ENCODE measurements at regions not wholly inside any gene's neighbourhood (a gene's known extent, or its start where the extent isn't known, plus 50 kb on each side); places are given as distances from the start of the nearest gene placed in this dataset.
"Not testable (repeated sequence)": the region's sequence is repeated elsewhere in the genome, so short reads cannot be mapped to it uniquely, and the experiment has no call there.

DNA sequence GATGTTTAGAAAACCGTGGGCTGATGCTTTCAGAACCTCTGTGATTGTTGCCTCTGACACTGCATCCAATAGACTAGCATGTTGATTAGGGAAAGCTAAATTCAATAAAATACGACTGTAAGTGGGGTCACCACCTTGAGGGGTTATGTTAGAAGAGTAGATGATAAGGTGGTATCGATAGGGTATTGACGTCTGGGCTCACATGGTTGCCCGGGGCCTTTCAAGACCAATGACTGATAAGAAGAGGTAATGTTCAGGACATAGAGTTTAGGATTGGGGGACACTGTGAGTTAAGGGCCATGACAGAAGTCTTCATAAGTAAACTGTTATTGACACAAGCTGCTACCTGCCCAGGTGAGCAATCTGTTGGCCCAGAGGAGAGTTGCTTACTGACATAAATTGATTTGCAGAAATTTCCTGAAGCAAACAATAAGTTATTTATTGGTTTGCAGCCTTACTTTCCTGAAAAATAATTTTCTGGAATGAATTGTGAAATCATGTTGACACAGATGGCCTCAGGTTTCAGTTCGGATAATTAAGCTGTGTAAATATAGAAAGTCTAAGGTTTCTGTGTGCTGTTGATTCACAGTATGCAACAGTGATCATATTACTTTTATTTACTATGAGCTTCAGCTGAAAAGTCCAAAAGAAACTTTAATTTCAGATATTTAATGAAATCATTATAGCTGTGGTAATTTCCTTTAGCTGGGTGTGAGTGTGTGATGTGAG, 289.9 kb upstream of the PRSS16 start:
- not testable (repeated sequence) for DNase-seq

DNA sequence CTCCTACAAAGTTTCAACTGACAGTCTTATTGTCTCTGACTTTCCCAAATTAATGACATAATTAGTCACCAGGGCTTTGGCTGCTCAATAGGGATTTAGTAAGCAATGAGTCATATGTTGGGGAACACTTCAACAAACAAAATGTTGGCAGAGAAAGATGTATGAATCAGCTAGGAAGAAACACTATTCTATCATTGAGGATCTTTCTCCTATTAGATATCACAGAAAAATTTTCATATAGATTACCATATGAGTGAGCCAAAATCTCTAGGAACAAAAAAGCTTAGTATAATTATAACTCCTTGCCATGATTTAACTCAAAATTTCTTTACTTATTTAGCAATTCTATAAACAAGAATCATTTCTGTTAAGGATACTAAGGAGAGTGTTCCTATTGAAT, 286.3 kb upstream of the PRSS16 start:
- DNase-seq = not testable (repeated sequence)

- no peak for DNase-seq
Observed at GRCh38 chr6:27002447-27002846, 245.1 kb upstream of the PRSS16 start.

DNA sequence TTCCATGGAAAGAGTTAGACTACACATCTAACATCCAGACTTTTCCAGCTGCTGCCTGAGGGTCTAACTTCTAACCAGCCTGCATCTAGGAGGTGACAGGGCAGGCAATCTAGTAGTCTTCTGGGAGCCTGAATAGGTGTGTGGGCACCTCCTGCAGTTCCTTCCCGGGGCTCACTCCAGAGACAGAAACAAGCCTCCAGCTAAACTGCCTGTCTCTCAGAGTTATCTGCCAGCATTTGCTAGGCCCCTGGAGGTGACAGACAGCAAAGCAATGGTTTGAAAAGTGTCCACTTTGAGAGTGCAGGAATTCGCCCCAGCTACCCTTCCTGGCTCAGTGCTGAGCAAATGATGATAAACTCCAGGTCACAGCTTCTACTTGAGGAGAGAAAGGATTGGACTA, 240.5 kb upstream of the PRSS16 start:
- no peak for DNase-seq

DNA sequence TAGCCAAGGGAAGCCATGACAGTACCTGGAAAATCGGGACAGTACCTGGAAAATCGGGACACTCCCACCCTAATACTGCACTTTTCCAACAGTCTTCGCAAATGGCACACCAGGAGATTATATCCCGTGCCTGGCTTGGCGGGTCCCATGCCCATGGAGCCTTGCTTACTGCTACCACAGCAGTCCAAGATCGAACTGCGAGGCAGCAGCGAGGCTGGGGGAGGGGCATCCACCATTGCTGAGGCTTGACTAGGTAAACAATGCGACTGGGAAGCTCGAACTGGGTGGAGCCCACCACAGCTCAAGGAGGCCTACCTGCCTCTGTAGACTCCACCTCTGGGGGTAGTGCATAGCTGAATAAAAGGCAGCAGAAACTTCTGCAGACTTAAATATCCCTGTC, 238.9 kb upstream of the PRSS16 start:
- DNase-seq = not testable (repeated sequence)

GRCh38 chr6:27014053-27014452, 233.4 kb upstream of the PRSS16 start:
- not testable (repeated sequence) for DNase-seq

GRCh38 chr6:27016689-27017088, 230.8 kb upstream of the PRSS16 start:
- no peak for DNase-seq

- not testable (repeated sequence) for DNase-seq
Observed at GRCh38 chr6:27018401-27018800, 229.1 kb upstream of the PRSS16 start.

DNA sequence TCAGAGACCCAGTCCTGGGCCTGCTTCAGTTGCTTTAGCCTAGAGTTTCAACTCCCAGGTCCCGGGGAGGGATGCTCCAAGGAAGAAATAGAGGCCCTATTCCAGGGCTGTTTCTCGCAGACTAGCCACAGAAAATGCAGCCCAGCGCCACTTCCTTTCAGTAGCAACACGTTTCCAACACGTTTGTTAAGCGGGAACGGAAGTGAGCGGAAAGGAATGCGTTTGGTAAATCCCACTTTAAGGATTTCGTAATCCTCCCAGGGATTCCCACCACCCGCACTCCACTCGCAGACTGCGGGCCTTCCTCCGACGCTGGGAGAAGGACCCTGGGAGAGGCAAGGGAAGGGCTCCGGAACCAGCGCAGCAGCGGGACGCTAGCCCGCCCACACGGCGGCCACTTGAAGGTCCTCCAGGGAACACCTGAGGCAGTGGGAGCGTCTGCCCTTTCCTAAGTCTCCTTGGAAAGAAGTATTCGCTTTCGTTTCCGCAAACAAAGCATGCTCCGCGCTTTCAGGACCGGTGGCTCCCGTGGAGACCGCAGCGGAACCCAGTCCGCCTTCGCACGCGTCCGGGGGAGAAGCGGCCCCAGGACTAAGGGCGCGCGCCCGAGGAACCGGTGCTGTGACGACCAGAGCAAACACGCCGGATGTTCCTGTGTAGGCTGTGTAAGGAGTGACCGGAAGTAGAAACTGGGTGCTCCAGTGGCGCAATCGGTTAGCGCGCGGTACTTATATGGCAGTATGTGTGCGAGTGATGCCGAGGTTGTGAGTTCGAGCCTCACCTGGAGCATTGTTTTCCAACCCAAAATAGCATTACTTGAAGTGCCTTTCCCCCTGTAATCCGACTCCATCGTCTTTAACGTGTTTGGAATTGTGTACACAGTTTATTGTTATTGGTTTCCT, 227.6 kb upstream of the PRSS16 start:
- peak; percentile 17 for DNase-seq

DNA sequence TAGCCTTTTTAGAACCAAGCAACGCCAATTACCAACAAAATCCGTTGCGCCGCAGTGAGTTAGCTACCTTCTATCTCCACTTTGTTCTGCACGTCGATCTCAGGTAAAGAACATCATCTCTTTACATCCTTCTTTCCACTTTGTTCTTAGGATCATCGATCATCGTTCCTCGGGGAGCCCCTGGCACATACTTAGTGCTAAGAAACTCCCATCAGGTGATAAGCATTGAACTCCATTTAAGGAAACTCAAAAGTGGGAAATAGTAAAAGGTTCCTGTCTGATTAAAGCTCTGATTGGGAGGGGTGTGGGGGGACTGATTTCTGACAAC, 227.0 kb upstream of the PRSS16 start:
- DNase-seq = no peak

- no peak for DNase-seq
Observed at GRCh38 chr6:27023664-27024063, 223.8 kb upstream of the PRSS16 start.

GRCh38 chr6:27025351-27025750, 222.2 kb upstream of the PRSS16 start:
- no peak for DNase-seq

GRCh38 chr6:27026361-27026760, 221.1 kb upstream of the PRSS16 start:
- no peak for DNase-seq

DNA sequence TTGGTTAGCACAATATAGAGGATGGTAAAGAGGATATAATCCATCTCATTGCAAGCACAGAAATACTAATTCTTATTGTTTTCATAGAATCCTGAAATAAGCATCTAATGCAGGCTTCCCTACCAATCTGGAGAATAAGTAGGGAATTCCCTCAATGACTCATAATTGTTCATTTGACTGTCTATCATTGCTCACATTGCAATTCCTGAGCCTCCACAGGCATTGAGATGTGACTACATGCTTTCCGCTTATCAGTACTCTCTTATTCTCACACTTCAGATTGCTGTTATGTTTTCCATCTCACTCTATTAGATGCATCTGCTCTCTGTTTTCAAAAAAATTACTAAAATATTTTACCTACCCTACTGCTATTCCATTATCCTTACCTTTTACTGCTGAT, 216.2 kb upstream of the PRSS16 start:
- no peak for DNase-seq

DNA sequence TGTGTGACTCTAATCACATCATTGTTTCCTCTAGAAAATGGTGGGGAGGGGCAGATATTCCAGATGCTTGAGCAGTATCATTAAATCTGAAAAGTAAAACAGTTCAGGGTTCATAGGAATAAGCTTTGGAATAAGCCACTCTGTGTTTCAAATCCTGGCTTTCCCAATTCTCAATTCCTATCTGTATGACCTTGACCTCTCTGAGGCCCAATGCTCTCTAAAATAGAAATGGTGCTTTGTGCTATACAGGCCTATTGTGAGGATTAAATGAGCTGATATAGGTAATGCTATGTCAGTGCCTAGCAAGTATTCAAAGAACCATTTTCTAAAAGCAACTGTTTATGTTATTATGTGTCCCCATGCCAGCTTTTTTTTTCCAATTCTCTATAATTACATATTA, 209.0 kb upstream of the PRSS16 start:
- no peak for DNase-seq

DNA sequence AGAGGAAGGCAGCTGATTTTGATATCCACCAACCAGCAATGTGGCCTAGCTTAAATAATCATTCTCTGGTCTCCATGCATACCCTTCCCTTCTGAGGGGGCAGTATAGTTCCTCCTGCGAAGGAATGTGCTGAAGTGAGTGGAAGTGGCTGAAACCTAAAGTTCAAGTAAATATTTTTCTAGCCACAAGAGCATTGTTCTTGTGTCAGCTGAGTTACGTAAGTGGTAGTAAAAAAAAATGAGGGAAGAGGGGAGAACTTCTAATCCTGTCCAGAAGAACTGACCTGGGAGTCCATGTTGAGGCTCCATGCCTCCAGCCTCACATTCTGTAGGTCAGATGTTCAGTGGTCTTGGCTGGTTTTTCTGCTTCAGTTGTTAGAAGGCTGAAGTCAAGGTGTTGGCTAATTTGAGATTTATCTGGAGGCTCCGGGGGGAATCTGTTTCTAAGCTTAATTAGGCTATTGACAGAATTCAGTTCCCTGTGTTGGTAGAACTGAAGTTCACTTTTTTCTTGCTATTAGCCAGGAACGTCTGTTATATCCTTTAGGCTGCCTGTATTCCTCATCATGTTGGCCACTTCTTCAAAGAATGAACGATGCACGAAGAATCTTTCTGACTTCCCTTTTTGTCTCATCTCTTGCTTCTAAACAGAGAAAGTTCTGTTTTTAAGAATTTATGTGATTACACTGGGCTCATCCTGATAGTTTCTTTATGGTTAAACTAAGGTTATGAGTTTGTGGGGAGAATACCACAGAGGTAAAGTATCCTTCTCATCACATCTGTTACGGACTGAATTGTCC, 207.1 kb upstream of the PRSS16 start:
- DNase-seq = no peak

DNA sequence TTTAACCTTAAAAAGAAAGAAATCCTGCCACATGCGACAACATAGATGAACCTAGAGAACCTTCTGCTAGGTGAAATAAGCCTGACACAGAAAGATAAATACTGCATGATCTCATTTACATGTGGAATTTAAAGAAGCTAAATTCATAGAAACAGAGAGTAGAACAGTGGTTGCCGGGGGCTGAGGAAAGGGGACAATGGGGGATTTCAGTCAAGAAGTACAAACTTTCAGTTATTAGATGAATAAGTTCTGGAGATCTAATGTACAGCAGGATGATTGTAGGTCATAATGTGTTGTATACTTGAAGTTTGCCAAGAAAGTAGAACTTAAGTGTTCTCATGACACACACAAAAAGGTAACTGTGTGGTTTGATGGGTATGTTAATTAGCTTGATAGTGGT, 204.3 kb upstream of the PRSS16 start:
- DNase-seq = no peak

DNA sequence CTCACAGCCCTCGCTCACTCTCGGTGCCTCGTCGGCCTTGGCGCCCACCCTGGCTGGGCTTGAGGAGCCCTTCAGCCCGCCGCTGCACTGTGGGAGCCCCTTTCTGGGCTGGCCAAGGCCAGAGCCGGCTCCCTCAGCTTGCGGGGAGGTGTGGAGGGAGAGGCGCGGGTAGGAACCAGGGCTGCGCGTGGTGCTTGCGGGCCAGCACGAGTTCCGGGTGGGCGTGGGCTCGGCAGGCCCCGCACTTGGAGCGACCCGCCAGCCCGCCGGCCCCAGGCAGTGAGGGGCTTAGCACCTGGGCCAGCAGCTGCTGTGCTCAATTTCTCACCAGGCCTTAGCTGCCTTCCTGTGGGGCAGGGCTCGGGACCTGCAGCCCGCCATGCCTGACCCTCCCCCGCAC, 202.4 kb upstream of the PRSS16 start:
- DNase-seq = not testable (repeated sequence)

DNA sequence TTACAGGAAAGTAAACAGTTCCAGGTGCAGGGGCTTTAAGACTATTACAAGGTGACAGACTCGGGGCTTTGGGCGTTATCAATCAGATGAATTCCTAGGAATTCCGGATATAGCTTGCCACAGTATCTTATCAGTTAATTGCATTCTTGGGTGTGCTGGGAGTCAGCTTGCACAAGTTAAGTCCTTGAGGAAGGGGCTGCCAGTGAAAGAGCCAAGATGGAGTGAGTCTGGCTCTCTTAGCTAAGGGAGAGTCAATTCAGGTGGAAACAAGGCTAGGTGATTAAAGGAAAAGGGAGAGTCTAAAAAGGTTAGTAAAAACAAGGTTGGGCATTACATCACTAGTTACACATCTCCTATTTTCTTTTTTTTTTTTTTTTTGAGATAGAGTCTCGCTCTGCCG, 199.8 kb upstream of the PRSS16 start:
- not testable (repeated sequence) for DNase-seq

GRCh38 chr6:27049863-27050781, 197.4 kb upstream of the PRSS16 start:
- no peak for DNase-seq

DNA sequence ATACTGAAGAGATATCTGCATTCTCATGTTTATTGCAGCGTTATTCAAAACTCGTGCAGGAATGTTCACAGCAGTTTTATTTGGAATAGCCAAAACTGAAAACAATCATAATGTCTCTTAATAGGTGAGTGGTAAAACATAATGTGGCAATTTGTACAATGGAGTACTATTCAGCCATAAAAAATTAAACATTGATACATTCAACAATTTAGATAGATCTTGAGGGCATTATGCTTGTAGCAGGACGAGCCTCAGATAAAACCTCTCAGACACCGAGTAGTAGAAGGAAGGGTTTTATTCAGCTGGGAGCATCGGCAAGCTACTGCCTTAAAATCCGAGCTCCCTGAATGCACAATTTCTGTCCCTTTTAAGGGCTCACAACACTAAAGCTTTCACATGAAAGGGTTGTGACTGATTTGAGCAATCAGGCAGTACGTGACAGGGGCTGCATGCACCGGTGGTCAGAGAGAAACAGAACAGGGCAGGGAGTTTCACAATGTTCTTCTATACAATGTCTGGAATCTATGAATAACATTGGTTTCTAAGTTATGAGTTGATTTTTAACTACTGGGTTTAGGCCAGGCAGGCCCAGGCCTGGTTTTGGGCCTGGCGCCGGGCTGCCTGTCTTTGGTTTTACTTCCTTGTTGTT, 195.3 kb upstream of the PRSS16 start:
- DNase-seq = not testable (repeated sequence)

DNA sequence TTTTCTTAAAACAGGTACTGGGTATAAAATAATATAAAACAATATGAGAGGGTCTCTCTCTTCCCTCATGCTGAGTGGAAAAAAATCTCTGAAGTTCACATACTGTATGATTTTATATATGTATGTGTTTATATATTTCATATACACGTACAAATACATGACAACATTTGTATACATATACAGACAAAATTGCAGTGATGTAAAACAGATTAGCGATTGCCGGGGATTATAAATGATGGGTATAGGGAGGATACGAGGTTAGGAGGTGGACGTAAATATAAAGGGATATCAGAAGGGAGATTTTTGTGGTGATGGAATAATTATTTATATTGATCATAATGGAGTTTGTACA, 194.8 kb upstream of the PRSS16 start:
- no peak for DNase-seq

Data from activated T-cell treated with anti-CD3 and anti-CD28 coated beads for 4 hours (primary cell).